ENCODE measurements at regions not wholly inside any gene's neighbourhood (a gene's known extent, or its start where the extent isn't known, plus 50 kb on each side); places are given as distances from the start of the nearest gene placed in this dataset.
A peak's percentile ranks its signal among the peaks of the same experiment; 100 is the strongest.
"Not testable (repeated sequence)": the region's sequence is repeated elsewhere in the genome, so short reads cannot be mapped to it uniquely, and the experiment has no call there.

GRCh38 chr2:138373993-138374408 is 127.6 kb upstream of the SPOPL start:
- peak; percentile 38 for DNase-seq (ENCODE audit: low read depth)
- TF ChIP-seq, protein P1, sequence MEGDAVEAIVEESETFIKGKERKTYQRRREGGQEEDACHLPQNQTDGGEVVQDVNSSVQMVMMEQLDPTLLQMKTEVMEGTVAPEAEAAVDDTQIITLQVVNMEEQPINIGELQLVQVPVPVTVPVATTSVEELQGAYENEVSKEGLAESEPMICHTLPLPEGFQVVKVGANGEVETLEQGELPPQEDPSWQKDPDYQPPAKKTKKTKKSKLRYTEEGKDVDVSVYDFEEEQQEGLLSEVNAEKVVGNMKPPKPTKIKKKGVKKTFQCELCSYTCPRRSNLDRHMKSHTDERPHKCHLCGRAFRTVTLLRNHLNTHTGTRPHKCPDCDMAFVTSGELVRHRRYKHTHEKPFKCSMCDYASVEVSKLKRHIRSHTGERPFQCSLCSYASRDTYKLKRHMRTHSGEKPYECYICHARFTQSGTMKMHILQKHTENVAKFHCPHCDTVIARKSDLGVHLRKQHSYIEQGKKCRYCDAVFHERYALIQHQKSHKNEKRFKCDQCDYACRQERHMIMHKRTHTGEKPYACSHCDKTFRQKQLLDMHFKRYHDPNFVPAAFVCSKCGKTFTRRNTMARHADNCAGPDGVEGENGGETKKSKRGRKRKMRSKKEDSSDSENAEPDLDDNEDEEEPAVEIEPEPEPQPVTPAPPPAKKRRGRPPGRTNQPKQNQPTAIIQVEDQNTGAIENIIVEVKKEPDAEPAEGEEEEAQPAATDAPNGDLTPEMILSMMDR (IDR thresholded peaks at IDR 0.05; ENCODE audit: low read depth, low read length, missing control alignments): peak; percentile 74
- in situ Hi-C loops (cut with HindIII; ENCODE audit: low sequenced_read_pairs): no loop called here

GRCh38 chr2:138381373-138381772 is 120.2 kb upstream of the SPOPL start:
- in situ Hi-C loops (cut with HindIII; ENCODE audit: low sequenced_read_pairs): no loop called here
- DNase-seq (ENCODE audit: low read depth): no peak
- TF ChIP-seq, protein P1 (IDR thresholded peaks at IDR 0.05; ENCODE audit: low read depth, low read length, missing control alignments): no peak
- H3K4me3 ChIP-seq (ENCODE audit: low read depth, low read length): no peak overlapping the region

More at GRCh38 chr2:138373993-138374408, 127.6 kb upstream of the SPOPL start:
- no peak overlapping the region for H3K4me3 ChIP-seq (ENCODE audit: low read depth, low read length)

DNA sequence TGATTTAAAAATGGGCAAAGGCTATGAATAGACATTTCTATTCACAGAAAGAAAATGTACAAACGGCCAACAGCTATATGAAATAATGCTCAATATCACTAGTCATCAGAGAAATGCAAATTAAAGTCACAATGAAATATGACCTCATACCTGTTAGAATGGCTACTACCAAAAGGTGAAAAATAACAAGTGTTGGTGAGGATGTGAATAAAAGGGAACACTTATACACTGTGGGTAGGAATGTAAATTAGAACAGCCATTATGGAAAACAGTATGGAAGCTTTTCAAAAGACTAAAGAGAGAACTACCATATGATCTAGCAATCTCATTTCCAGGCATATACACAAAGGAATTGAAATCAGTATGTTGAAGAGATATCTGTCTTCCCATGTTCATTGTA is 118.9 kb upstream of the SPOPL start:
- no peak overlapping the region for H3K4me3 ChIP-seq (ENCODE audit: low read depth, low read length)
- in situ Hi-C loops (cut with HindIII; ENCODE audit: low sequenced_read_pairs): no loop called here
- no peak for DNase-seq (ENCODE audit: low read depth)
- TF ChIP-seq, protein P1 (IDR thresholded peaks at IDR 0.05; ENCODE audit: low read depth, low read length, missing control alignments): no peak

- H3K4me3 ChIP-seq (ENCODE audit: low read depth, low read length); in situ Hi-C loops (cut with HindIII; ENCODE audit: low sequenced_read_pairs); DNase-seq (ENCODE audit: low read depth): not testable (repeated sequence)
Measured at GRCh38 chr2:138386191-138386590, 115.4 kb upstream of the SPOPL start.

GRCh38 chr2:138389063-138389462 is 112.5 kb upstream of the SPOPL start:
- in situ Hi-C loops (cut with HindIII; ENCODE audit: low sequenced_read_pairs): no loop called here
- TF ChIP-seq, protein P1 (IDR thresholded peaks at IDR 0.05; ENCODE audit: low read depth, low read length, missing control alignments): no peak
- DNase-seq (ENCODE audit: low read depth): no peak
- H3K4me3 ChIP-seq (ENCODE audit: low read depth, low read length): no peak overlapping the region

- H3K4me3 ChIP-seq (ENCODE audit: low read depth, low read length): no peak overlapping the region
- no peak for DNase-seq (ENCODE audit: low read depth)
- TF ChIP-seq, protein P1 (IDR thresholded peaks at IDR 0.05; ENCODE audit: low read depth, low read length, missing control alignments): no peak
- in situ Hi-C loops (cut with HindIII; ENCODE audit: low sequenced_read_pairs): no loop called here
Measured at GRCh38 chr2:138390316-138390945, 111.1 kb upstream of the SPOPL start.

- in situ Hi-C loops (cut with HindIII; ENCODE audit: low sequenced_read_pairs): no loop called here
- no peak overlapping the region for H3K4me3 ChIP-seq (ENCODE audit: low read depth, low read length)
- no peak for DNase-seq (ENCODE audit: low read depth)
- TF ChIP-seq, protein P1 (IDR thresholded peaks at IDR 0.05; ENCODE audit: low read depth, low read length, missing control alignments): no peak
Measured at GRCh38 chr2:138391946-138392345, 109.6 kb upstream of the SPOPL start.

Measured in astrocyte of the cerebellum (primary cell).